AG09309 (cell line): ENCODE measurements at regions not wholly inside any gene's neighbourhood (a gene's known extent, or its start where the extent isn't known, plus 50 kb on each side); places are given as distances from the start of the nearest gene placed in this dataset.

Experiments used
- DNase-seq: peaks from one replicate; pipeline ENCODE4 v3.0.0-alpha.2; 2010; ENCODE audit warnings: low read depth
- H3K4me3 ChIP-seq: 2 replicates; pipeline ENCODE4 v1.5.1; 2011; ENCODE audit warnings: mild to moderate bottlenecking, low read depth, low read length, moderate library complexity; ENCODE audit not compliant: control insufficient read depth
- CTCF ChIP-seq: IDR thresholded peaks from 2 replicates; pipeline ENCODE4 v1.5.1; 2011; ENCODE audit warnings: mild to moderate bottlenecking, low read depth, low read length, inconsistent platforms; ENCODE audit not compliant: insufficient read depth, control insufficient read depth; ENCODE audit errors: missing control alignments

- H3K4me3 ChIP-seq, result no peak overlapping the region
- TF ChIP-seq CTCF, result no peak
- no peak for DNase-seq
Measured at GRCh38 chr7:46448478-46448877, 527.4 kb upstream of the IGFBP3 start.

DNA sequence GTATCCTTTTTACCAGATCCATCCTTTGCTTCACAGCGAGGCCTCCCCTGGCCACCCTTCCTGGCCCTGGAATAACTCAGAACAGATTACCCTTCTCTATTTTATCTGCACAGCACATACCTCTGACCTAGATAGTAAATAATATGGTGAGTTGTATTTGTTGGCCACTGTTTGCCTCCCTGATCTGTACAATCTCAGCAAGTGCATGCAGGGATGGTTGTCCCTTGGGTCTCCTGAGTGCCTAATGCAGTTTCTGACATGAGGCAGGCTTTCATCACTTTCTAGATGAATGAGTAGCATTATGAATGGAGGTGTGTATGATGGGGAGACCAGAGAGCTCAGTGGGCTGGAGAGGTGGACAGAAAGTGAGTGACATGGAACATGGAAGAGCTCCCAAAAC lies 525.1 kb upstream of the IGFBP3 start:
- TF ChIP-seq CTCF, result no peak
- no peak overlapping the region for H3K4me3 ChIP-seq
- no peak for DNase-seq

DNA sequence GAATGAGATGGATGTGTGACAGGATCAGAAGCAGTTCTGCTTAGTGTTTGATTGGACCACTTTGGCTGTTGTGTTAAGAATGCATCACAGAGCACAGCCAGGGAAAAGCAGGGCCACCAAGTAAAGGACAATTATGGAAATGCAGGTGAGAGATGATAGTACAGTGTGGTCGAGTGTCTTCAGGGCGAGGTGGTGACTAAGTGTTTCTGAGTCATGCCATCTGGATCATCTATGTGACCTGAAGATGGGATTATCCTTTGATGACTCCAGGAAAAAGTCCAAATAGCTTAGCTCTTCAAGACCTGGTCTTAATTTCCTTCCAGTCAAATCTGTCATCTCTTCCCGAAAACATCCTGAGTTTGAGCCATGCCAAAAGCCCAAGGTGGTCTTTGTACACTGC lies 523.2 kb upstream of the IGFBP3 start:
- no peak overlapping the region for H3K4me3 ChIP-seq
- TF ChIP-seq CTCF, result no peak
- no peak for DNase-seq

- H3K4me3 ChIP-seq, result no peak overlapping the region
- no peak for DNase-seq
- TF ChIP-seq CTCF, result no peak
Measured at GRCh38 chr7:46440186-46440585, 519.1 kb upstream of the IGFBP3 start.

DNA sequence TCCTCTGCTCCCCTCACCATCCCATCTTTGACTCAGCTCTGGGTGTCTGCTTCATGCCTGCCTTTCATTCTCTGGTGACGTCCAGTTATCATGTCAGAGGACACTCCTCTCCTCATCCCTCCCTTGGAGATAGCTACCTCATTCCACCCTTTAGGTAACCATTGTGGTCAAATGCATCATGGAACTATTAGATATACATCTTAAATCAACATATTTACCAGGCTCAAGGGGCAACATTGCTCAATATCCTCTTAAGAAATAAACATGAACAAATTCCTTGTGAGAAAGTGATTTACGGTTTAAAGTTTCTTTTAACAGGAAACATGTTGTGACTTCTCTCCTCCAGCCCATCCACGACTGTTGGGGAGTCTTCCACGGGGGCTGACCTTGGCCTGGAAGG lies 511.6 kb upstream of the IGFBP3 start:
- DNase-seq, result peak; percentile 67
- no peak for TF ChIP-seq CTCF
- no peak overlapping the region for H3K4me3 ChIP-seq

DNA sequence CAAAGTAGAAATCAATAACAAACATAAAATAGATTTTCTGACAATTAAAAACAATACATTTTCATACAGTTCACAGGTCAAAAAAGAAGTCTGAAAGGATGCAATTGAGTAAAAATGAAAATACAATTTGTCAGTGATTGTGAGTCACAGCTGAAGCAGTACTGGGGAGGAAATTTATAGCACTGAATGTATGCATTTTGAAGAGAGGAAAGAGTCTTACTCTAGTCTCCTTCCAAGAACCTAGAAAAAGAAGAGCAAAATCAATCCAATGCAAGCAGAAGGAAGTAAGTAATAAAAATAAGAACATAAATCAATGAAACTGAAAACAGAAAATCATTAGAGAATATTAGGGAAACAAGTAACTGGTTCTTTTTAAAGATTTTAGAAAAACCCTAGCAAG lies 507.2 kb upstream of the IGFBP3 start:
- no peak for DNase-seq
- no peak overlapping the region for H3K4me3 ChIP-seq
- no peak for TF ChIP-seq CTCF

DNA sequence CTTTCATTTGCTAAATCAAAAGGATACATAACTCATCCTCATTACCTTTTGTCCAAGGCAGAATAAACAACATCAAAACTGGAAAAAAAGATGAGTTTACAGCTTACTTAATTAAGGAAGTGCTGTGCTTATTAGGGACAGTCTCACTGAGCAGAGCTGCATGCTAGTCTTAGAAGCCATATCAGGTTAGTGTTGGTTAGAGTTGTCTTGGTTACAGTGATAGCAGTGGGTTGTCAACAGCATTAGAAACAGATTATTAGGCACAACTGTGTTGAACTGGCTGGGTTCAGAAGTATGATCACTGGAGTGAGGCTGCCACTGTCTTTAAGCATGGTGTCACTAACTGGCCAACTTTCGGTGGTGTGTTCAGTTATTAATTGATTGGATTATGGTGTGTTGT lies 503.9 kb upstream of the IGFBP3 start:
- TF ChIP-seq CTCF, result no peak
- DNase-seq, result no peak
- H3K4me3 ChIP-seq, result no peak overlapping the region
